Transverse colon (tissue), 4 donors: ENCODE measurements at regions not wholly inside any gene's neighbourhood (a gene's known extent, or its start where the extent isn't known, plus 50 kb on each side); places are given as distances from the start of the nearest gene placed in this dataset.

Experiments used
- DNase-seq: peaks from one replicate; pipeline ENCODE4 v3.0.0-alpha.2; 2019
- H3K27ac ChIP-seq, 4 donors: fragments of 200-600 bp; sonication (generic); 2 replicates each; pipeline ENCODE4 v1.5.1; 2016 to 2018; ENCODE audit warnings: inconsistent platforms in 4 of 4
- H3K27me3 ChIP-seq: fragments of 200-600 bp; sonication (generic); 2 replicates; pipeline ENCODE4 v1.5.1; 2017; ENCODE audit warnings: inconsistent platforms
- H3K36me3 ChIP-seq, 4 donors: fragments of 200-600 bp; sonication (generic); 2 replicates each; pipeline ENCODE4 v1.5.1; 2017 to 2019; ENCODE audit warnings: inconsistent platforms in 4 of 4
- H3K4me1 ChIP-seq, 4 donors: fragments of 200-600 bp; sonication (generic); 2 replicates each; pipeline ENCODE4 v1.5.1; 2017 to 2020; ENCODE audit warnings: inconsistent platforms in 4 of 4
- H3K4me3 ChIP-seq, 4 donors: fragments of 200-600 bp; sonication (generic); 1 replicate in 1 of 4; 2 replicates in 3 of 4; pipeline versions ENCODE4 v1.5.1 to v1.6.1; 2017 to 2019; ENCODE audit warnings: inconsistent platforms in 4 of 4
- H3K9me3 ChIP-seq, 2 donors: fragments of 200-600 bp; sonication (generic); 2 replicates each; pipeline ENCODE4 v1.5.1; 2017 to 2019; ENCODE audit warnings: inconsistent platforms in 2 of 2
- CTCF ChIP-seq, 5 experiments: fragments of 200-600 bp in 3 of 5; fragments of 450-650 bp in 2 of 5; sonication (generic) in 3 of 5; IDR thresholded peaks; 1 replicate in 2 of 5; 2 replicates in 3 of 5; pipeline ENCODE4 v1.5.1; 2016 to 2017; ENCODE audit warnings: antibody characterized with exemption in 5 of 5, inconsistent platforms in 3 of 5, mild to moderate bottlenecking in 2 of 5, moderate library complexity in 1 of 5
- EP300 ChIP-seq: sonication (generic); formaldehyde crosslinking; IDR thresholded peaks from one replicate; pipeline ENCODE4 v1.6.1; 2017; ENCODE audit warnings: antibody characterized with exemption, low read depth
- POLR2A ChIP-seq: fragments of 450-650 bp; IDR thresholded peaks from one replicate; pipeline ENCODE4 v1.6.1; 2016; ENCODE audit warnings: antibody characterized with exemption, mild to moderate bottlenecking, moderate library complexity
- POLR2AphosphoS5 ChIP-seq, 3 donors: sonication (generic); formaldehyde crosslinking; IDR thresholded peaks; one replicate each; pipeline ENCODE4 v1.6.1; 2016; ENCODE audit warnings: antibody characterized with exemption in 3 of 3
- WGBS, 2 donors: methylation state at CpG; one replicate each; pipeline ENCODE4 v1.1.5; 2018; ENCODE audit warnings: low coverage in 1 of 2; 5-methylcytosine and 5-hydroxymethylcytosine counted together
- in situ Hi-C, 4 donors: fragments of 200-750 bp; cut with MboI; loops; one replicate each; pipeline versions ENCODE4 v1.15.0 to v1.15.1; 2017; ENCODE audit warnings: low sequenced_read_pairs in 3 of 4, low pct_ligation_motif_present in 1 of 4, low pct_unique_long_range_greater_than_20kb in 1 of 4
- intact Hi-C: fragments of 100-400 bp; cut with DNase I; formaldehyde crosslinking; loops from one replicate; pipeline ENCODE4 v1.15.1; 2023; ENCODE audit warnings: low total_unique reads

- H3K27ac ChIP-seq, result no peak overlapping the region
- no peak for TF ChIP-seq POLR2A
- no peak for TF ChIP-seq EP300
- 79 to 80% methylated on average over 2 of the region's 2 CpGs for WGBS, 2 donors
- intact Hi-C loops (no loop called here), in situ Hi-C loops (no loop called here)
- H3K9me3 ChIP-seq, result no peaks in the 10 kb centered on the region
- no peaks in the 10 kb centered on the region for H3K36me3 ChIP-seq
- H3K4me3 ChIP-seq, result no peak overlapping the region
- H3K27me3 ChIP-seq, result no peaks in the 10 kb centered on the region
- no peak for DNase-seq
- no peaks in the 10 kb centered on the region for H3K4me1 ChIP-seq
These were observed 517.4 kb downstream of the TMEM135 start for GRCh38 chr11:87555101-87555500.

- Histone ChIP-seq H3K4me3 (no peak overlapping the region), H3K4me1 (no peaks in the 10 kb centered on the region), H3K27me3 (no peaks in the 10 kb centered on the region), H3K36me3 (no peaks in the 10 kb centered on the region), H3K9me3 (peaks cover 0 to 6% of the 10 kb centered on the region in 2 donors), H3K27ac (no peak overlapping the region)
- 57 to 86% methylated on average over 3 of the region's 3 CpGs for WGBS, 2 donors
- no peak for DNase-seq
- TF ChIP-seq EP300, result no peak
- no peak for TF ChIP-seq CTCF (IDR thresholded peaks at IDR 0.05)
- TF ChIP-seq POLR2AphosphoS5 (IDR thresholded peaks at IDR 0.05), result no peak
- no peak for TF ChIP-seq POLR2A
- in situ Hi-C loops, result no loop called here
- intact Hi-C loops, result no loop called here
These were observed 511.1 kb downstream of the TMEM135 start for GRCh38 chr11:87548797-87549196.

GRCh38 chr11:87545858-87546257, 508.1 kb downstream of the TMEM135 start:
- H3K27me3 ChIP-seq, result no peaks in the 10 kb centered on the region
- in situ Hi-C loops (no loop called here), intact Hi-C loops (no loop called here)
- no peak for DNase-seq
- H3K4me3 ChIP-seq, result no peak overlapping the region
- H3K36me3 ChIP-seq, result no peaks in the 10 kb centered on the region
- no peak for TF ChIP-seq POLR2AphosphoS5 (IDR thresholded peaks at IDR 0.05)
- TF ChIP-seq POLR2A, result no peak
- no peak for TF ChIP-seq EP300
- TF ChIP-seq CTCF (IDR thresholded peaks at IDR 0.05), result no peak
- no peak overlapping the region for H3K27ac ChIP-seq
- H3K4me1 ChIP-seq, result no peaks in the 10 kb centered on the region
- H3K9me3 ChIP-seq, result peaks cover 0 to 10% of the 10 kb centered on the region in 2 donors
- 50 to 84% methylated on average over 1 of the region's 1 CpG for WGBS, 2 donors

- no peaks in the 10 kb centered on the region for H3K4me1 ChIP-seq
- intact Hi-C loops (no loop called here), in situ Hi-C loops (no loop called here)
- H3K9me3 ChIP-seq, result peaks cover 0 to 3% of the 10 kb centered on the region in 2 donors
- no peak for TF ChIP-seq EP300
- no peak for TF ChIP-seq POLR2A
- TF ChIP-seq CTCF (IDR thresholded peaks at IDR 0.05), result no peak
- no peak for TF ChIP-seq POLR2AphosphoS5 (IDR thresholded peaks at IDR 0.05)
- H3K4me3 ChIP-seq, result no peak overlapping the region
- WGBS, 2 donors, result 82 to 88% methylated on average over 1 of the region's 1 CpG
- DNase-seq, result no peak
- H3K27ac ChIP-seq, result no peak overlapping the region
- H3K27me3 ChIP-seq, result no peaks in the 10 kb centered on the region
- H3K36me3 ChIP-seq, result no peaks in the 10 kb centered on the region
These were observed 501.9 kb downstream of the TMEM135 start for GRCh38 chr11:87539596-87539995.

GRCh38 chr11:87536565-87536964, 498.8 kb downstream of the TMEM135 start:
- TF ChIP-seq CTCF (IDR thresholded peaks at IDR 0.05) (no peak), POLR2AphosphoS5 (IDR thresholded peaks at IDR 0.05) (no peak), EP300 (no peak)
- H3K27ac ChIP-seq, result no peak overlapping the region

More at GRCh38 chr11:87536565-87536964, 498.8 kb downstream of the TMEM135 start:
- Histone ChIP-seq H3K36me3 (no peaks in the 10 kb centered on the region), H3K4me1 (no peaks in the 10 kb centered on the region), H3K27me3 (no peaks in the 10 kb centered on the region), H3K9me3 (no peaks in the 10 kb centered on the region), H3K4me3 (no peak overlapping the region)
- intact Hi-C loops (no loop called here), in situ Hi-C loops (no loop called here)
- DNase-seq, result no peak
- whole genome bisulfite sequencing, 2 donors, result 86 to 94% methylated on average over 3 to 4 of the region's 4 CpGs
